DND-41 (cell line): ENCODE measurements at regions not wholly inside any gene's neighbourhood (a gene's known extent, or its start where the extent isn't known, plus 50 kb on each side); places are given as distances from the start of the nearest gene placed in this dataset.
"Not testable (repeated sequence)": the region's sequence is repeated elsewhere in the genome, so short reads cannot be mapped to it uniquely, and the experiment has no call there.

Source experiments
- ATAC-seq: fragments of 200-7000 bp; cut with Tn5 transposase; 3 replicates; pipeline ENCODE4 v1.9.1; 2021; ENCODE audit warnings: low read depth; ENCODE audit not compliant: insufficient read depth
- DNase-seq: peaks from one replicate; pipeline ENCODE4 v3.0.0-alpha.2; 2020
- H2AFZ ChIP-seq: 2 replicates; pipeline ENCODE4 v1.6.0; 2012; ENCODE audit warnings: low read depth, low read length
- H3K27ac ChIP-seq: 2 replicates; pipeline ENCODE4 v1.5.1; 2012; ENCODE audit warnings: low read length, inconsistent platforms
- H3K27me3 ChIP-seq: fragments of 200-600 bp; sonication (generic); 2 replicates; pipeline ENCODE4 v1.6.0; 2012; ENCODE audit warnings: low read length, mild to moderate bottlenecking, inconsistent platforms; ENCODE audit not compliant: insufficient read depth, poor library complexity
- H3K36me3 ChIP-seq: 2 replicates; pipeline ENCODE4 v1.5.1; 2012; ENCODE audit warnings: low read length, inconsistent platforms; ENCODE audit not compliant: insufficient read depth
- H3K4me1 ChIP-seq: 2 replicates; pipeline ENCODE4 v1.5.1; 2012; ENCODE audit warnings: mild to moderate bottlenecking, low read length; ENCODE audit not compliant: insufficient read depth
- H3K4me2 ChIP-seq: 2 replicates; pipeline ENCODE4 v1.6.0; 2012; ENCODE audit warnings: mild to moderate bottlenecking, moderate library complexity, low read length, inconsistent platforms; ENCODE audit not compliant: insufficient read depth
- H3K4me3 ChIP-seq, 2 experiments: fragments of 200-600 bp in 1 of 2; shearing (Covaris generic) in 1 of 2; 2 replicates each; pipeline ENCODE4 v1.5.1; 2012 to 2016; ENCODE audit warnings: inconsistent platforms in 2 of 2, low read length in 2 of 2, mild to moderate bottlenecking in 2 of 2, low read depth in 1 of 2, moderate library complexity in 1 of 2
- H3K79me2 ChIP-seq: 2 replicates; pipeline ENCODE4 v1.6.0; 2012; ENCODE audit warnings: low read length, inconsistent platforms; ENCODE audit not compliant: insufficient read depth
- H3K9ac ChIP-seq: 2 replicates; pipeline ENCODE4 v1.6.0; 2012; ENCODE audit warnings: low read depth, mild to moderate bottlenecking, inconsistent platforms, low read length, moderate library complexity
- H3K9me3 ChIP-seq: 2 replicates; pipeline ENCODE4 v1.5.1; 2012; ENCODE audit warnings: low read length, moderate library complexity, mild to moderate bottlenecking, inconsistent platforms; ENCODE audit not compliant: insufficient read depth, severe bottlenecking
- H4K20me1 ChIP-seq: 2 replicates; pipeline ENCODE4 v1.6.0; 2012; ENCODE audit warnings: low read length; ENCODE audit not compliant: insufficient read depth
- CTCF ChIP-seq: IDR thresholded peaks from 2 replicates; pipeline ENCODE4 v1.5.1; 2012; ENCODE audit warnings: borderline replicate concordance, low read length, moderate library complexity, mild to moderate bottlenecking; ENCODE audit not compliant: poor library complexity, severe bottlenecking; ENCODE audit errors: extremely low read depth
- EZH2 ChIP-seq: IDR thresholded peaks from 3 replicates; pipeline ENCODE4 v1.6.1; 2012; ENCODE audit warnings: borderline replicate concordance, low read depth, mild to moderate bottlenecking, moderate library complexity, low read length, inconsistent platforms; ENCODE audit not compliant: severe bottlenecking

- not testable (repeated sequence) for H3K27ac ChIP-seq, H3K36me3 ChIP-seq, H3K9ac ChIP-seq, H3K4me1 ChIP-seq, H3K79me2 ChIP-seq, H3K4me2 ChIP-seq, ATAC-seq, H2AFZ ChIP-seq, H3K27me3 ChIP-seq, DNase-seq, H3K9me3 ChIP-seq, H4K20me1 ChIP-seq, H3K4me3 ChIP-seq
These were observed 77.9 kb downstream of the NR4A2 start for GRCh38 chr2:156254637-156255067.

- Histone ChIP-seq H3K27ac (no peak overlapping the region), H3K4me2 (no peak overlapping the region), H3K9me3 (peaks cover 5% of the 10 kb centered on the region), H3K9ac (no peak overlapping the region), H3K4me1 (no peaks in the 10 kb centered on the region), H3K79me2 (no peaks in the 10 kb centered on the region), H3K4me3 (no peak overlapping the region), H2AFZ (no peak overlapping the region), H3K36me3 (no peaks in the 10 kb centered on the region), H3K27me3 (no peaks in the 10 kb centered on the region), H4K20me1 (no peaks in the 10 kb centered on the region)
- TF ChIP-seq EZH2 (no peak), CTCF (no peak)
- no peak for ATAC-seq
- no peak for DNase-seq
These were observed 78.8 kb downstream of the NR4A2 start for GRCh38 chr2:156253765-156254164.

GRCh38 chr2:156242874-156243273 is 89.6 kb downstream of the NR4A2 start:
- TF ChIP-seq EZH2 (no peak), CTCF (no peak)
- Histone ChIP-seq H3K27me3 (no peaks in the 10 kb centered on the region), H3K4me3 (no peak overlapping the region), H3K4me1 (no peaks in the 10 kb centered on the region), H4K20me1 (no peaks in the 10 kb centered on the region), H3K79me2 (no peaks in the 10 kb centered on the region), H2AFZ (no peak overlapping the region; the same call in 1 of the 2 replicates), H3K4me2 (no peak overlapping the region), H3K9me3 (no peaks in the 10 kb centered on the region), H3K27ac (no peak overlapping the region), H3K36me3 (no peaks in the 10 kb centered on the region), H3K9ac (no peak overlapping the region)
- DNase-seq = no peak
- ATAC-seq = no peak

- TF ChIP-seq CTCF (no peak), EZH2 (no peak)
- no peak for DNase-seq
- no peak overlapping the region for H3K4me3 ChIP-seq
- H3K27me3 ChIP-seq = no peaks in the 10 kb centered on the region
- H3K4me2 ChIP-seq = no peak overlapping the region
- no peaks in the 10 kb centered on the region for H3K9me3 ChIP-seq
- ATAC-seq = no peak
- H4K20me1 ChIP-seq = no peaks in the 10 kb centered on the region
- H3K79me2 ChIP-seq = no peaks in the 10 kb centered on the region
- no peak overlapping the region for H3K27ac ChIP-seq
- H3K4me1 ChIP-seq = no peaks in the 10 kb centered on the region
- H2AFZ ChIP-seq = no peak overlapping the region
- no peak overlapping the region for H3K9ac ChIP-seq
- H3K36me3 ChIP-seq = no peaks in the 10 kb centered on the region
These were observed 95.0 kb downstream of the NR4A2 start for GRCh38 chr2:156237558-156237957.
